Kidney epithelial cell (primary cell): ENCODE measurements at regions not wholly inside any gene's neighbourhood (a gene's known extent, or its start where the extent isn't known, plus 50 kb on each side); places are given as distances from the start of the nearest gene placed in this dataset.

Experiments
- DNase-seq: peaks from one replicate; pipeline ENCODE4 v3.0.0-alpha.2; 2010; ENCODE audit warnings: low read depth
- H3K27me3 ChIP-seq: 2 replicates; pipeline ENCODE4 v1.6.0; 2011; ENCODE audit warnings: low read length; ENCODE audit not compliant: control insufficient read depth, insufficient read depth
- H3K36me3 ChIP-seq: 2 replicates; pipeline ENCODE4 v1.5.1; 2011; ENCODE audit warnings: low read length; ENCODE audit not compliant: control insufficient read depth, insufficient read depth
- H3K4me3 ChIP-seq: 2 replicates; pipeline ENCODE4 v1.5.1; 2011; ENCODE audit warnings: low read depth, mild to moderate bottlenecking, control low read depth, low read length
- TF ChIP-seq, protein P1 (sequence below): IDR thresholded peaks from 2 replicates; pipeline ENCODE4 v1.5.1; 2011; ENCODE audit warnings: mild to moderate bottlenecking, moderate library complexity, low read length, control low read depth, inconsistent platforms; ENCODE audit not compliant: insufficient read depth, poor library complexity, severe bottlenecking

DNA sequence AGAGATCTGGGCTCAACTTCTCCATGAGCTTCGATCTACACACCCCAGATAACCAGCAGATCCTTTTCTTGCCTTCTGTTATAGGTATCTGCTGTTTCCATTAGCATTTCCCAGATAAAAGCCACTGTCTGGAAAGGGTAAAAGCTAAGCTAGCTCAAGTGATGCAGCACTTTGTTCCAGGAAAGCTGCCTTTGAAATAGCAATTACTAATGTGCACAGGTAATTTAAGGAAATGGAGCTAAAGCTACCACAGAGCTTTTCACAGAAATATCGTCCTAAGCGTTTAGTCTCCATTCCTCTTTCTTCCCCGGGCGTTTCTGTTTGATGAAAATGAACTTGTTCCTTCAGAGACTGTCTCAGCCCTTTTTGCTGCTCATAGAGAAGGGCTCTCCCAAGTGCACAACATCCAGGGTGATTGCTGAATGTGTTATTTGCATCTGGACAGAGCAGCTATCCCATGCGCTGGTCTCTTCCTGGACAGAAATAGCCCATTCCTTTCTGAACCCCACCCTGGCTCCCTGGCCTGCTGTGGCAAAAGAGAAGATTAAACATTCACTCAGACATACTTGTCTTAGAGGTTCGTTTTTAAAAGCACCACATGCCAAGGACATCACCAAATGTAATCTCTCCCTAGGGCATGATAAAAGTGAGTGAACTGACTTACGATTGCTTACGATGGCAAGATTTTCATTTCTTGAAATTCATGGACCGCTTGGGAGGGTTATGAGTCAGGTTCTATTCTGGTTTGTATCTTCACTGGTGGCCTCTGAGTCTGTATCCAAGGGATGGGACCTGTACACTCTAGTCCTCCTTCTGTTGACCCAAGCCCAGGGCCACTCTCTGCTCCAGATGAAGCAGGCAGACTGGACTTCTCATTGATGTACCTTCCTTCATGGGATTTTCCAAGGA, 429.1 kb upstream of the CDH4 start:
- Histone ChIP-seq H3K36me3 (no peaks in the 10 kb centered on the region), H3K27me3 (peaks cover 2% of the 10 kb centered on the region), H3K4me3 (no peak overlapping the region)
- TF ChIP-seq, protein P1, sequence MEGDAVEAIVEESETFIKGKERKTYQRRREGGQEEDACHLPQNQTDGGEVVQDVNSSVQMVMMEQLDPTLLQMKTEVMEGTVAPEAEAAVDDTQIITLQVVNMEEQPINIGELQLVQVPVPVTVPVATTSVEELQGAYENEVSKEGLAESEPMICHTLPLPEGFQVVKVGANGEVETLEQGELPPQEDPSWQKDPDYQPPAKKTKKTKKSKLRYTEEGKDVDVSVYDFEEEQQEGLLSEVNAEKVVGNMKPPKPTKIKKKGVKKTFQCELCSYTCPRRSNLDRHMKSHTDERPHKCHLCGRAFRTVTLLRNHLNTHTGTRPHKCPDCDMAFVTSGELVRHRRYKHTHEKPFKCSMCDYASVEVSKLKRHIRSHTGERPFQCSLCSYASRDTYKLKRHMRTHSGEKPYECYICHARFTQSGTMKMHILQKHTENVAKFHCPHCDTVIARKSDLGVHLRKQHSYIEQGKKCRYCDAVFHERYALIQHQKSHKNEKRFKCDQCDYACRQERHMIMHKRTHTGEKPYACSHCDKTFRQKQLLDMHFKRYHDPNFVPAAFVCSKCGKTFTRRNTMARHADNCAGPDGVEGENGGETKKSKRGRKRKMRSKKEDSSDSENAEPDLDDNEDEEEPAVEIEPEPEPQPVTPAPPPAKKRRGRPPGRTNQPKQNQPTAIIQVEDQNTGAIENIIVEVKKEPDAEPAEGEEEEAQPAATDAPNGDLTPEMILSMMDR: no peak
- DNase-seq: no peak

GRCh38 chr20:60835876-60836275, 416.2 kb upstream of the CDH4 start:
- Histone ChIP-seq H3K4me3 (no peak overlapping the region), H3K27me3 (no peaks in the 10 kb centered on the region), H3K36me3 (no peaks in the 10 kb centered on the region)
- TF ChIP-seq, protein P1: no peak
- DNase-seq: no peak

DNA sequence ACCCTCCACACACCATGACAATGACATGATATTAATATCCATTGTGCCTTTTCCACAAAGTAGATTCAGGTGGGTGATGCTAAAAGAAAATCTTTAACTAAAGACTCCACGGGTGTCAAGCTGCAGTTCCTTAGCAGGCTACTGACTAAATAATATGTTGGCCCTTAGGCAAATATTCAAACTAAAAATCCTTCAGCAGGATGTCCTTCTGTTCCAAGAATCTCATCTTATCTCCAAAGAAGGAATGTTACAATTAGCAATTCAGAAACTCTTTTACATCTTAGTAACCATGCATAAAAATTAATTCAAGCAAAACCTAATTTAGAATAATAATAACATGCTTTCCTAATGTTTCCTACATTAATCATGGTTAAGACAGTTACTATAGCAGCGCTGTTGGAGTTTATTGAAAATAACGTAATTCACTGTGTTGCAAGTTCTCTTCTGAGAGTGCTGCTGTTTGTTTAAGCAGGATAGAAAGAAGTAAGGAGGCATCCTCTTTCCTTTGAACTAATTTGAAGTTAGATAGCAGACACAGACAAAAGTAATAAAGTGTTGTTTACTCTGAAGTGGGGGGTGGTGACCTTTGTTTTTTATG, 414.8 kb upstream of the CDH4 start:
- no peak for DNase-seq
- Histone ChIP-seq H3K27me3 (no peaks in the 10 kb centered on the region), H3K4me3 (no peak overlapping the region), H3K36me3 (no peaks in the 10 kb centered on the region)
- TF ChIP-seq, protein P1: no peak

DNA sequence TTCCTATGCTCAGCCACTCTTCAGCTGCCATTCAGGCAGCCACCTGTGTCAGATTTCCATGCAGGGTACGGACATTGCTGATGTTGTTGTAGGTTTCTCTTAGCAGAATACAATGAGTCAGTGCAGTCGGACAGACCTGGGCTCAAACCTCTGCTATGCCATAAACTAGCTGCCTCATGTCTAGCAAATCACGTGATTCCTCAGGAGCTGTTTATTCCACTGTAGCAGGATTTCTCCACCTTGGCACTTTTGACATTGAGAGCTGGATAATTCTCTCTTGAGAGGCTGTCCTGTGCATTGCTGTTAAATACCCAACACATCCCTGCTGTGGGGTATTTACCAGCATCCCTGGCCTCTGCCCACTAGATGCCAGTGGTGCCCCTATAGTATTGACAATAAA, 413.8 kb upstream of the CDH4 start:
- Histone ChIP-seq H3K4me3 (no peak overlapping the region), H3K27me3 (no peaks in the 10 kb centered on the region), H3K36me3 (no peaks in the 10 kb centered on the region)
- DNase-seq: no peak
- TF ChIP-seq, protein P1: no peak

DNA sequence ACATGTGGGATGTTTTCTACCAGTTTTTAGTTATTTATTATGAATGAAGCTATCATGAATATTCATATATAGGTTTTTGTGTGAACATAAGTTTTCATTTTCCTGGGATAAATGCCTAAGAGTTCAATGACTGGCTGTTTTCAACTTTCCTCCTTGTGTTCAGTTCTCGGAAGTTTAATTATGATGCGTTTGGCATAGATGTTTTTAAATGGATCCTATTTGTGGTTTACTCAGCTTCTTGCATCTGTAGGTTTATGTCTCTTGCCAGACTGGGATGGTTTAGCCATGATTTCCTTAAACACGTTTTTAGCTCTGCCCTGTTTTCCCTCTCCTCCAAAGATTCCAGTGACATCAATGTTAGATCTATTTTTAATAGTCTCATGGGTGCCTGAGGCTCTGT, 411.1 kb upstream of the CDH4 start:
- H3K27me3 ChIP-seq: no peaks in the 10 kb centered on the region
- no peak overlapping the region for H3K4me3 ChIP-seq
- no peaks in the 10 kb centered on the region for H3K36me3 ChIP-seq
- DNase-seq: no peak
- TF ChIP-seq, protein P1: no peak

- H3K27me3 ChIP-seq: peaks cover 2% of the 10 kb centered on the region
- DNase-seq: no peak
- TF ChIP-seq, protein P1: no peak
Observed at GRCh38 chr20:60845146-60845545, 406.9 kb upstream of the CDH4 start.

More at GRCh38 chr20:60845146-60845545, 406.9 kb upstream of the CDH4 start:
- Histone ChIP-seq H3K4me3 (no peak overlapping the region), H3K36me3 (no peaks in the 10 kb centered on the region)
